HUES6 (cell line): ENCODE measurements at regions not wholly inside any gene's neighbourhood (a gene's known extent, or its start where the extent isn't known, plus 50 kb on each side); places are given as distances from the start of the nearest gene placed in this dataset.
"Not testable (repeated sequence)": the region's sequence is repeated elsewhere in the genome, so short reads cannot be mapped to it uniquely, and the experiment has no call there.

Experiments
- H3K27ac ChIP-seq: 2 replicates; pipeline ENCODE4 v1.7.0; 2013; ENCODE audit warnings: low read depth, mild to moderate bottlenecking, low read length, inconsistent platforms
- H3K27me3 ChIP-seq: 2 replicates; pipeline ENCODE4 v1.6.1; 2013; ENCODE audit warnings: low read length; ENCODE audit not compliant: control insufficient read depth, insufficient read depth
- H3K36me3 ChIP-seq: 2 replicates; pipeline ENCODE4 v1.6.1; 2013; ENCODE audit warnings: low read length; ENCODE audit not compliant: control insufficient read depth, insufficient read depth
- H3K4me1 ChIP-seq: 2 replicates; pipeline ENCODE4 v1.6.1; 2013; ENCODE audit warnings: low read length; ENCODE audit not compliant: control insufficient read depth, insufficient read depth
- H3K4me3 ChIP-seq: 2 replicates; pipeline ENCODE4 v1.5.1; 2013; ENCODE audit warnings: low read depth, low read length
- H3K9ac ChIP-seq: one replicate; pipeline ENCODE4 v1.6.1; 2013; ENCODE audit warnings: mild to moderate bottlenecking, low read length
- H3K9me3 ChIP-seq: 2 replicates; pipeline ENCODE4 v1.6.1; 2013; ENCODE audit warnings: low read depth, low read length; ENCODE audit not compliant: control insufficient read depth, insufficient read depth

GRCh38 chr20:1803061-1803931 is 91.9 kb upstream of the SIRPA start:
- no peaks in the 10 kb centered on the region for H3K9me3 ChIP-seq
- H3K9ac ChIP-seq: peak overlapping the region; percentile 69
- H3K4me3 ChIP-seq: peak overlapping the region; percentile 62
- H3K27ac ChIP-seq: no peak overlapping the region
- H3K36me3 ChIP-seq: no peaks in the 10 kb centered on the region
- H3K4me1 ChIP-seq: peaks cover 19% of the 10 kb centered on the region
- H3K27me3 ChIP-seq: peaks cover 19% of the 10 kb centered on the region

GRCh38 chr20:1802385-1803060 is 92.7 kb upstream of the SIRPA start:
- H3K9ac ChIP-seq: peak overlapping the region; percentile 69
- H3K27me3 ChIP-seq: peaks cover 19% of the 10 kb centered on the region
- H3K36me3 ChIP-seq: no peaks in the 10 kb centered on the region
- no peak overlapping the region for H3K27ac ChIP-seq
- H3K4me3 ChIP-seq: peak overlapping the region; percentile 62
- H3K4me1 ChIP-seq: peaks cover 14% of the 10 kb centered on the region
- no peaks in the 10 kb centered on the region for H3K9me3 ChIP-seq

- H3K36me3 ChIP-seq: no peaks in the 10 kb centered on the region
- no peaks in the 10 kb centered on the region for H3K9me3 ChIP-seq
- peaks cover 19% of the 10 kb centered on the region for H3K27me3 ChIP-seq
- no peak overlapping the region for H3K9ac ChIP-seq
- peaks cover 14% of the 10 kb centered on the region for H3K4me1 ChIP-seq
- peak overlapping the region; percentile 62; the same call in 1 of the 2 replicates for H3K4me3 ChIP-seq
- H3K27ac ChIP-seq: no peak overlapping the region
Observed at GRCh38 chr20:1801929-1802306, 93.3 kb upstream of the SIRPA start.

- Histone ChIP-seq H3K9me3 (no peaks in the 10 kb centered on the region), H3K36me3 (no peaks in the 10 kb centered on the region), H3K4me3 (no peak overlapping the region), H3K9ac (no peak overlapping the region), H3K4me1 (peaks cover 14% of the 10 kb centered on the region), H3K27me3 (peaks cover 19% of the 10 kb centered on the region), H3K27ac (no peak overlapping the region)
Observed at GRCh38 chr20:1801225-1801928, 93.8 kb upstream of the SIRPA start.

- no peak overlapping the region for H3K9ac ChIP-seq
- H3K27me3 ChIP-seq: peaks cover 19% of the 10 kb centered on the region
- no peaks in the 10 kb centered on the region for H3K9me3 ChIP-seq
- no peaks in the 10 kb centered on the region for H3K36me3 ChIP-seq
- H3K27ac ChIP-seq: no peak overlapping the region
- no peak overlapping the region for H3K4me3 ChIP-seq
- peaks cover 14% of the 10 kb centered on the region for H3K4me1 ChIP-seq
Observed at GRCh38 chr20:1800777-1801176, 94.4 kb upstream of the SIRPA start.

- H3K27me3 ChIP-seq: peaks cover 19% of the 10 kb centered on the region
- H3K4me3 ChIP-seq: no peak overlapping the region
- H3K9me3 ChIP-seq: no peaks in the 10 kb centered on the region
- peaks cover 12% of the 10 kb centered on the region for H3K4me1 ChIP-seq
- no peaks in the 10 kb centered on the region for H3K36me3 ChIP-seq
- H3K9ac ChIP-seq: no peak overlapping the region
- H3K27ac ChIP-seq: no peak overlapping the region
Observed at GRCh38 chr20:1800180-1800579, 95.0 kb upstream of the SIRPA start.

GRCh38 chr20:1799746-1800145 is 95.5 kb upstream of the SIRPA start:
- not testable (repeated sequence) for H3K36me3 ChIP-seq, H3K4me3 ChIP-seq, H3K9ac ChIP-seq, H3K9me3 ChIP-seq, H3K4me1 ChIP-seq, H3K27ac ChIP-seq
- H3K27me3 ChIP-seq: peaks cover 15% of the 10 kb centered on the region

GRCh38 chr20:1798982-1799381 is 96.2 kb upstream of the SIRPA start:
- H3K4me3 ChIP-seq: no peak overlapping the region
- H3K9me3 ChIP-seq: no peaks in the 10 kb centered on the region
- H3K9ac ChIP-seq: no peak overlapping the region
- peaks cover 7% of the 10 kb centered on the region for H3K27me3 ChIP-seq
- peaks cover 3% of the 10 kb centered on the region for H3K4me1 ChIP-seq
- no peaks in the 10 kb centered on the region for H3K36me3 ChIP-seq
- H3K27ac ChIP-seq: no peak overlapping the region

- Histone ChIP-seq H3K4me1 (no peaks in the 10 kb centered on the region), H3K4me3 (no peak overlapping the region), H3K27ac (no peak overlapping the region), H3K27me3 (peaks cover 9% of the 10 kb centered on the region), H3K9me3 (no peaks in the 10 kb centered on the region), H3K36me3 (no peaks in the 10 kb centered on the region), H3K9ac (no peak overlapping the region)
Observed at GRCh38 chr20:1793821-1794220, 101.4 kb upstream of the SIRPA start.

- no peak overlapping the region for H3K27ac ChIP-seq
- H3K27me3 ChIP-seq: peaks cover 22% of the 10 kb centered on the region
- H3K4me3 ChIP-seq: no peak overlapping the region
- H3K9me3 ChIP-seq: no peaks in the 10 kb centered on the region
- H3K4me1 ChIP-seq: no peaks in the 10 kb centered on the region
- H3K36me3 ChIP-seq: no peaks in the 10 kb centered on the region
- no peak overlapping the region for H3K9ac ChIP-seq
Observed at GRCh38 chr20:1792274-1792673, 102.9 kb upstream of the SIRPA start.

- H3K4me3 ChIP-seq: no peak overlapping the region
- no peaks in the 10 kb centered on the region for H3K4me1 ChIP-seq
- H3K36me3 ChIP-seq: no peaks in the 10 kb centered on the region
- peaks cover 25% of the 10 kb centered on the region for H3K27me3 ChIP-seq
- H3K9ac ChIP-seq: no peak overlapping the region
- H3K9me3 ChIP-seq: no peaks in the 10 kb centered on the region
- no peak overlapping the region for H3K27ac ChIP-seq
Observed at GRCh38 chr20:1790386-1790785, 104.8 kb upstream of the SIRPA start.
